Naive thymus-derived CD4-positive, alpha-beta T cell (primary cell): ENCODE measurements at regions not wholly inside any gene's neighbourhood (a gene's known extent, or its start where the extent isn't known, plus 50 kb on each side); places are given as distances from the start of the nearest gene placed in this dataset.

ENCODE experiments used
- ATAC-seq: fragments of 150-1000 bp; cut with Tn5 transposase; 2 replicates; pipeline ENCODE4 v1.10.0; 2021; ENCODE audit warnings: mild to moderate bottlenecking, moderate library complexity
- CTCF ChIA-PET: fragments of 350-600 bp; sonication (Branson Sonifier 250); formaldehyde crosslinking; loops from one replicate; lab custom pipeline; 2021; ENCODE audit warnings: antibody characterized with exemption; lab: Charles Lee
- POLR2A ChIA-PET: fragments of 350-600 bp; sonication (Branson Sonifier 250); formaldehyde crosslinking; loops from one replicate; lab custom pipeline; 2021; ENCODE audit warnings: antibody characterized with exemption, inconsistent platforms; lab: Charles Lee
- DNase-seq, 9 donors: peaks; one replicate each; pipeline versions ENCODE4 v3.0.0 to v3.0.0-alpha.2; 2020 to 2022; ENCODE audit warnings: mixed read lengths in 1 of 9
- H3K27ac ChIP-seq: one replicate; pipeline ENCODE4 v1.7.0; 2013; ENCODE audit warnings: mild to moderate bottlenecking, low read depth, low read length, moderate library complexity
- H3K27me3 ChIP-seq, 2 donors: one replicate each; pipeline ENCODE4 v1.7.0; 2013; ENCODE audit warnings: low read length in 2 of 2, mild to moderate bottlenecking in 2 of 2, moderate library complexity in 2 of 2; ENCODE audit not compliant: control insufficient read depth in 2 of 2, insufficient read depth in 2 of 2
- H3K36me3 ChIP-seq, 3 experiments: 1 replicate in 2 of 3; 2 replicates in 1 of 3; pipeline ENCODE4 v1.7.0; 2013; ENCODE audit warnings: low read length in 3 of 3, mild to moderate bottlenecking in 3 of 3, moderate library complexity in 1 of 3; ENCODE audit not compliant: insufficient read depth in 3 of 3, control insufficient read depth in 2 of 3
- H3K4me1 ChIP-seq, 2 donors: one replicate each; pipeline ENCODE4 v1.7.0; 2013; ENCODE audit warnings: low read length in 2 of 2, mild to moderate bottlenecking in 2 of 2, moderate library complexity in 1 of 2; ENCODE audit not compliant: control insufficient read depth in 2 of 2, insufficient read depth in 2 of 2
- H3K4me3 ChIP-seq: 2 replicates; pipeline ENCODE4 v1.7.0; 2013; ENCODE audit warnings: mild to moderate bottlenecking, low read length
- H3K9me3 ChIP-seq, 3 experiments: 1 replicate in 2 of 3; 2 replicates in 1 of 3; pipeline ENCODE4 v1.7.0; 2013; ENCODE audit warnings: low read length in 3 of 3; ENCODE audit not compliant: control insufficient read depth in 2 of 3
- H3K27ac Mint-ChIP-seq, 9 donors: one replicate each; pipeline ENCODE4 v1.8.0; 2020 to 2022; ENCODE audit warnings: mixed read lengths in 9 of 9, mild to moderate bottlenecking in 8 of 9, moderate library complexity in 5 of 9, inconsistent platforms in 2 of 9
- H3K27me3 Mint-ChIP-seq, 5 donors: one replicate each; pipeline ENCODE4 v1.8.0; 2021 to 2022; ENCODE audit warnings: mixed read lengths in 5 of 5, mild to moderate bottlenecking in 1 of 5
- H3K36me3 Mint-ChIP-seq, 5 donors: one replicate each; pipeline ENCODE4 v1.8.0; 2020 to 2022; ENCODE audit warnings: mixed read lengths in 5 of 5, mild to moderate bottlenecking in 3 of 5, inconsistent platforms in 1 of 5
- H3K4me1 Mint-ChIP-seq, 7 donors: one replicate each; pipeline ENCODE4 v1.8.0; 2020 to 2022; ENCODE audit warnings: mixed read lengths in 7 of 7, mild to moderate bottlenecking in 3 of 7, inconsistent platforms in 1 of 7
- H3K4me3 Mint-ChIP-seq, 10 donors: one replicate each; pipeline ENCODE4 v1.8.0; 2020 to 2022; ENCODE audit warnings: mild to moderate bottlenecking in 10 of 10, mixed read lengths in 10 of 10, moderate library complexity in 6 of 10, inconsistent platforms in 2 of 10
- H3K9me3 Mint-ChIP-seq, 11 donors: one replicate each; pipeline ENCODE4 v1.8.0; 2020 to 2022; ENCODE audit warnings: mixed read lengths in 11 of 11, mild to moderate bottlenecking in 4 of 11, inconsistent platforms in 1 of 11, moderate library complexity in 1 of 11
- intact Hi-C, 2 donors: fragments of 100-400 bp; cut with micrococcal nuclease; formaldehyde crosslinking; loops; one replicate each; pipeline ENCODE4 v1.15.1; 2023

- ChIA-PET POLR2A (no interaction called here), CTCF (no interaction called here)
- DNase-seq: no peak
- Mint-ChIP-seq H3K4me3 (no peak overlapping the region), H3K27me3 (peaks cover 4 to 24% (median 13%) of the 10 kb centered on the region in 5 donors), H3K4me1 (no peaks in the 10 kb centered on the region), H3K27ac (no peak overlapping the region), H3K36me3 (peaks cover 0 to 9% (median 0%) of the 10 kb centered on the region in 5 donors), H3K9me3 (peaks cover 7 to 40% (median 13%) of the 10 kb centered on the region in 11 donors)
- no peaks in the 10 kb centered on the region for H3K4me1 ChIP-seq
- H3K9me3 ChIP-seq: no peaks in the 10 kb centered on the region
- H3K27me3 ChIP-seq: no peaks in the 10 kb centered on the region
- H3K4me3 ChIP-seq: no peak overlapping the region
- ATAC-seq: no peak
- H3K36me3 ChIP-seq: no peaks in the 10 kb centered on the region
- no peak overlapping the region for H3K27ac ChIP-seq
- intact Hi-C loops: no loop called here
These were observed 1546.9 kb upstream of the TMEM132C start for GRCh38 chr12:126719912-126720705.

DNA sequence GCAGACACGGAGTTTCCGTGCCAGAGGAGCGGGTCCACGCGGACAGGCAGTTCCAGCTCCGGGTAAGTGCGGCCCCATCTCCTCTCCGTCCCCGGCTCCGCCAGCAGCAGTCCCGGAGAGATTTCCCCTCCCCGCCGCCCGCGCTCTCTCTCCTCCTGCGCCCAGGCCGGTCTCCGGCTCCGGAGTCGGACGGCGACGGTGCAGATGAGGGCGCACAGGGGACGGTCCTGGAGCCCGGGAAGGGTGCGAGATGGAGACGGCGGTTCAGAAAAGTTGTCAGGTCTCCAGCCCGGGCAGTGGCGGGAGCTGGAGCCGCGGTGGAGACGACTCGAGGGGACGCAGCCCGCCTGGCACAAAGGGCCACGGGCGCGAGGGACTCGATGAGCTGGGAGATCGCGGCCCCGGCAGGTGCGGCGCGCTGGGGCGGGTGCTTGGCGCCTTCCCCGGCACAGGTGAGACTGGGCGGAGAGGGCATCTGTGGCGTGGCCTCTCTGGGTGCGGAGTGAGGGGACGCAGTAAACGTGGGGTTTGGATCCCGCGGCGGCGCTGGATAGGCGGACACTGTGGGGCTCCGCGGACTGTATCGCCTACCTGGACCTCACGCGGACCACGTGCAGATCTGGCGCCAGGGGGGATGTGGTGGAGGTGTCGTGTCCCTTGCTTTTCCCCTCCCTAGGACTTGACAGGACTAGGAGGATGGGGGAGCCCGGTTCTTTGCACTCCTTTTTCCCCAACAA, 1540.3 kb upstream of the TMEM132C start:
- Histone ChIP-seq H3K9me3 (no peaks in the 10 kb centered on the region), H3K27ac (no peak overlapping the region), H3K4me3 (no peak overlapping the region), H3K4me1 (no peaks in the 10 kb centered on the region), H3K27me3 (no peaks in the 10 kb centered on the region), H3K36me3 (no peaks in the 10 kb centered on the region)
- intact Hi-C loops: no loop called here
- CTCF ChIA-PET: no interaction called here
- H3K9me3 Mint-ChIP-seq: peaks cover 0 to 13% (median 5%) of the 10 kb centered on the region in 11 donors
- no peak overlapping the region for H3K27ac Mint-ChIP-seq
- peak overlapping the region in 4 of 10 donors; percentile 28 to 68 (median 54) for H3K4me3 Mint-ChIP-seq
- POLR2A ChIA-PET: no interaction called here
- ATAC-seq: no peak
- peaks cover 0 to 4% (median 0%) of the 10 kb centered on the region in 5 donors for H3K36me3 Mint-ChIP-seq
- no peak for DNase-seq
- peaks cover 0 to 15% (median 0%) of the 10 kb centered on the region in 7 donors for H3K4me1 Mint-ChIP-seq
- H3K27me3 Mint-ChIP-seq: peaks cover 20 to 42% (median 31%) of the 10 kb centered on the region in 5 donors

- no peak for DNase-seq
- H3K4me3 Mint-ChIP-seq: peak overlapping the region in 4 of 10 donors; percentile 28 to 61 (median 50)
- no peak for ATAC-seq
- Histone ChIP-seq H3K9me3 (no peaks in the 10 kb centered on the region), H3K4me1 (no peaks in the 10 kb centered on the region), H3K36me3 (no peaks in the 10 kb centered on the region), H3K27ac (no peak overlapping the region), H3K4me3 (no peak overlapping the region), H3K27me3 (no peaks in the 10 kb centered on the region)
- H3K36me3 Mint-ChIP-seq: peaks cover 0 to 4% (median 0%) of the 10 kb centered on the region in 5 donors
- no peak overlapping the region for H3K27ac Mint-ChIP-seq
- H3K9me3 Mint-ChIP-seq: peaks cover 0 to 13% (median 5%) of the 10 kb centered on the region in 11 donors
- H3K27me3 Mint-ChIP-seq: peaks cover 20 to 42% (median 31%) of the 10 kb centered on the region in 5 donors
- intact Hi-C loops: no loop called here
- peaks cover 0 to 15% (median 0%) of the 10 kb centered on the region in 7 donors for H3K4me1 Mint-ChIP-seq
- ChIA-PET CTCF (no interaction called here), POLR2A (no interaction called here)
These were observed 1539.5 kb upstream of the TMEM132C start for GRCh38 chr12:126727218-126728075.

DNA sequence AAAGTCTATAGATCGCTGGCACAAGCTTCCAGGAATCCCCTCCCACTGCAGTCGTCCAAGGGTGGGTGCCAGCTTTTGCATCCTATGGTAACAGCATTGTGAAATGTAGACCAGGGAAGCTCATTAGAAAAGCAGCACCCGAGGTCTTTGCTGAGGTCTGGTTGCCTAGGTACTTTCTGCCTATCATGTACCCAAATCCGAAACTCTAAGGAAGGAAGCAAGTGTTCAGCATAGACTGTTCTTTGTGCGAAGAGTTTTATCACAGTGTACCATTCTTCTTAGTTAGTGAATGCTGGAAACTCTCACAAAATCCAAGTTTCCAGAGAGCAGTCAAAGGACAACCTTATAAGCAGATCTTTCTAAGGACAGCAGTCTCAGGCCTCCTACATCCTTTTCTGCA, 1532.7 kb upstream of the TMEM132C start:
- no peak for ATAC-seq
- no peaks in the 10 kb centered on the region for H3K27me3 ChIP-seq
- intact Hi-C loops: no loop called here
- Mint-ChIP-seq H3K4me3 (no peak overlapping the region), H3K36me3 (no peaks in the 10 kb centered on the region), H3K9me3 (peaks cover 0 to 3% (median 0%) of the 10 kb centered on the region in 11 donors), H3K27ac (no peak overlapping the region), H3K27me3 (peaks cover 0 to 12% (median 0%) of the 10 kb centered on the region in 5 donors), H3K4me1 (no peaks in the 10 kb centered on the region)
- no peaks in the 10 kb centered on the region for H3K9me3 ChIP-seq
- H3K4me1 ChIP-seq: no peaks in the 10 kb centered on the region
- ChIA-PET POLR2A (no interaction called here), CTCF (no interaction called here)
- no peak overlapping the region for H3K4me3 ChIP-seq
- no peak overlapping the region for H3K27ac ChIP-seq
- no peaks in the 10 kb centered on the region for H3K36me3 ChIP-seq
- DNase-seq: no peak

- H3K27me3 ChIP-seq: no peaks in the 10 kb centered on the region
- Mint-ChIP-seq H3K36me3 (no peaks in the 10 kb centered on the region), H3K4me3 (no peak overlapping the region), H3K27me3 (peaks cover 0 to 12% (median 0%) of the 10 kb centered on the region in 5 donors), H3K9me3 (peaks cover 0 to 3% (median 0%) of the 10 kb centered on the region in 11 donors), H3K27ac (no peak overlapping the region), H3K4me1 (no peaks in the 10 kb centered on the region)
- no peak overlapping the region for H3K4me3 ChIP-seq
- CTCF ChIA-PET: no interaction called here
- no peak overlapping the region for H3K27ac ChIP-seq
- intact Hi-C loops: no loop called here
- DNase-seq (no peak), ATAC-seq (no peak)
- H3K36me3 ChIP-seq: no peaks in the 10 kb centered on the region
- POLR2A ChIA-PET: no interaction called here
- H3K4me1 ChIP-seq: no peaks in the 10 kb centered on the region
- no peaks in the 10 kb centered on the region for H3K9me3 ChIP-seq
These were observed 1532.3 kb upstream of the TMEM132C start for GRCh38 chr12:126734710-126735109.

GRCh38 chr12:126741536-126742240, 1525.3 kb upstream of the TMEM132C start:
- Mint-ChIP-seq H3K27me3 (no peaks in the 10 kb centered on the region), H3K36me3 (no peaks in the 10 kb centered on the region), H3K4me3 (no peak overlapping the region), H3K27ac (no peak overlapping the region), H3K9me3 (no peaks in the 10 kb centered on the region), H3K4me1 (no peaks in the 10 kb centered on the region)
- intact Hi-C loops: no loop called here
- ChIA-PET POLR2A (no interaction called here), CTCF (no interaction called here)
- DNase-seq (no peak), ATAC-seq (no peak)
- H3K27ac ChIP-seq: no peak overlapping the region
- H3K4me1 ChIP-seq: no peaks in the 10 kb centered on the region
- no peaks in the 10 kb centered on the region for H3K27me3 ChIP-seq
- H3K36me3 ChIP-seq: no peaks in the 10 kb centered on the region
- H3K9me3 ChIP-seq: no peaks in the 10 kb centered on the region
- H3K4me3 ChIP-seq: no peak overlapping the region
